Gastroesophageal sphincter (tissue), 4 donors: ENCODE measurements at regions not wholly inside any gene's neighbourhood (a gene's known extent, or its start where the extent isn't known, plus 50 kb on each side); places are given as distances from the start of the nearest gene placed in this dataset.

Source experiments
- ATAC-seq: fragments of 150-250 bp; one replicate; pipeline ENCODE4 v1.9.1; 2016; ENCODE audit warnings: mild to moderate bottlenecking, moderate library complexity
- H3K27ac ChIP-seq, 4 donors: fragments of 200-600 bp; sonication (generic) in 3 of 4; 1 replicate in 3 of 4; 2 replicates in 1 of 4; pipeline ENCODE4 v1.5.1; 2016 to 2019
- H3K27me3 ChIP-seq: fragments of 200-600 bp; sonication (generic); one replicate; pipeline ENCODE4 v1.5.1; 2019
- H3K36me3 ChIP-seq, 2 donors: fragments of 200-600 bp; sonication (generic); one replicate each; pipeline ENCODE4 v1.5.1; 2019; ENCODE audit warnings: control low read depth in 1 of 2
- H3K4me1 ChIP-seq, 3 donors: fragments of 200-600 bp; sonication (generic); 1 replicate in 2 of 3; 2 replicates in 1 of 3; pipeline ENCODE4 v1.5.1; 2016 to 2019; ENCODE audit warnings: control low read depth in 2 of 3
- H3K4me3 ChIP-seq, 2 donors: fragments of 200-600 bp; sonication (generic); one replicate each; pipeline ENCODE4 v1.5.1; 2019; ENCODE audit warnings: mild to moderate bottlenecking in 1 of 2, moderate library complexity in 1 of 2
- H3K9me3 ChIP-seq, 3 donors: fragments of 200-600 bp; sonication (generic); one replicate each; pipeline ENCODE4 v1.5.1; 2017 to 2019; ENCODE audit warnings: control low read depth in 2 of 3
- CTCF ChIP-seq, 4 experiments: fragments of 200-600 bp in 2 of 4; fragments of 450-650 bp in 2 of 4; sonication (generic) in 1 of 4; IDR thresholded peaks; one replicate each; pipeline ENCODE4 v1.5.1; 2017 to 2019; ENCODE audit warnings: antibody characterized with exemption in 4 of 4, mild to moderate bottlenecking in 2 of 4, moderate library complexity in 2 of 4
- EP300 ChIP-seq: sonication (generic); formaldehyde crosslinking; IDR thresholded peaks from one replicate; pipeline ENCODE4 v1.6.1; 2017; ENCODE audit warnings: antibody characterized with exemption, mild to moderate bottlenecking
- POLR2A ChIP-seq, 2 donors: fragments of 450-650 bp; IDR thresholded peaks; one replicate each; pipeline ENCODE4 v1.6.1; 2017; ENCODE audit warnings: antibody characterized with exemption in 2 of 2, mild to moderate bottlenecking in 2 of 2, moderate library complexity in 1 of 2
- POLR2AphosphoS5 ChIP-seq: sonication (generic); formaldehyde crosslinking; IDR thresholded peaks from one replicate; pipeline ENCODE4 v1.6.1; 2017; ENCODE audit warnings: antibody characterized with exemption
- WGBS, 2 donors: methylation state at CpG; one replicate each; pipeline ENCODE4 v1.1.5; 2018; ENCODE audit warnings: low coverage in 1 of 2; 5-methylcytosine and 5-hydroxymethylcytosine counted together

GRCh38 chr15:25188051-25188450, 233.3 kb downstream of the SNRPN start:
- no peak for ATAC-seq
- no peak overlapping the region for H3K27ac ChIP-seq
- no peaks in the 10 kb centered on the region for H3K4me1 ChIP-seq
- 100% methylated on average over 1 of the region's 7 CpGs; no CpG with 5 or more reads in 1 of the 2 donors for WGBS, 2 donors
- peaks cover 0 to 66% (median 0%) of the 10 kb centered on the region in 3 donors for H3K9me3 ChIP-seq
- H3K4me3 ChIP-seq, result no peak overlapping the region
- TF ChIP-seq POLR2A (IDR thresholded peaks at IDR 0.05), result no peak
- TF ChIP-seq EP300, result no peak
- no peak for TF ChIP-seq CTCF (IDR thresholded peaks at IDR 0.05)
- no peak for TF ChIP-seq POLR2AphosphoS5
- H3K27me3 ChIP-seq, result no peaks in the 10 kb centered on the region
- no peaks in the 10 kb centered on the region for H3K36me3 ChIP-seq

GRCh38 chr15:25188551-25189101, 233.8 kb downstream of the SNRPN start:
- peaks cover 0 to 60% (median 0%) of the 10 kb centered on the region in 3 donors for H3K9me3 ChIP-seq
- no peak for ATAC-seq
- no peaks in the 10 kb centered on the region for H3K27me3 ChIP-seq
- TF ChIP-seq EP300 (no peak), CTCF (IDR thresholded peaks at IDR 0.05) (no peak), POLR2A (IDR thresholded peaks at IDR 0.05) (no peak), POLR2AphosphoS5 (no peak)
- no peaks in the 10 kb centered on the region for H3K36me3 ChIP-seq
- no peaks in the 10 kb centered on the region for H3K4me1 ChIP-seq
- 83% methylated on average over 1 of the region's 7 CpGs; no CpG with 5 or more reads in 1 of the 2 donors for WGBS, 2 donors
- H3K27ac ChIP-seq, result no peak overlapping the region
- H3K4me3 ChIP-seq, result no peak overlapping the region

- ATAC-seq, result no peak
- H3K27me3 ChIP-seq, result no peaks in the 10 kb centered on the region
- peaks cover 0 to 67% (median 0%) of the 10 kb centered on the region in 3 donors for H3K9me3 ChIP-seq
- TF ChIP-seq POLR2A (IDR thresholded peaks at IDR 0.05) (no peak), EP300 (no peak), POLR2AphosphoS5 (no peak), CTCF (IDR thresholded peaks at IDR 0.05) (no peak)
- no peaks in the 10 kb centered on the region for H3K36me3 ChIP-seq
- no peak overlapping the region for H3K27ac ChIP-seq
- H3K4me1 ChIP-seq, result no peaks in the 10 kb centered on the region
- no peak overlapping the region for H3K4me3 ChIP-seq
- WGBS, 2 donors, result 66% methylated on average over 4 of the region's 11 CpGs; no CpG with 5 or more reads in 1 of the 2 donors
These were observed 234.8 kb downstream of the SNRPN start for GRCh38 chr15:25189551-25189950.

GRCh38 chr15:25192651-25193050, 237.9 kb downstream of the SNRPN start:
- H3K4me3 ChIP-seq, result no peak overlapping the region
- no peak for ATAC-seq
- no peak overlapping the region for H3K27ac ChIP-seq
- 100% methylated on average over 1 of the region's 11 CpGs; no CpG with 5 or more reads in 1 of the 2 donors for WGBS, 2 donors
- H3K9me3 ChIP-seq, result peaks cover 0 to 66% (median 0%) of the 10 kb centered on the region in 3 donors
- no peak for TF ChIP-seq POLR2AphosphoS5
- no peak for TF ChIP-seq CTCF (IDR thresholded peaks at IDR 0.05)
- TF ChIP-seq EP300, result no peak
- TF ChIP-seq POLR2A (IDR thresholded peaks at IDR 0.05), result no peak
- H3K27me3 ChIP-seq, result no peaks in the 10 kb centered on the region
- H3K36me3 ChIP-seq, result no peaks in the 10 kb centered on the region
- no peaks in the 10 kb centered on the region for H3K4me1 ChIP-seq

GRCh38 chr15:25207369-25207768, 231.5 kb downstream of the UBE3A start:
- Histone ChIP-seq H3K4me1 (no peaks in the 10 kb centered on the region), H3K9me3 (peaks cover 0 to 37% (median 0%) of the 10 kb centered on the region in 3 donors), H3K4me3 (no peak overlapping the region), H3K27me3 (no peaks in the 10 kb centered on the region), H3K27ac (no peak overlapping the region), H3K36me3 (peaks cover 0 to 4% of the 10 kb centered on the region in 2 donors)
- 100% methylated on average over 3 of the region's 5 CpGs; no CpG with 5 or more reads in 1 of the 2 donors for WGBS, 2 donors
- ATAC-seq, result no peak
- TF ChIP-seq CTCF (IDR thresholded peaks at IDR 0.05) (no peak), EP300 (no peak), POLR2A (IDR thresholded peaks at IDR 0.05) (no peak), POLR2AphosphoS5 (no peak)
